Endothelial cell (in vitro differentiated cells): ENCODE measurements at regions not wholly inside any gene's neighbourhood (a gene's known extent, or its start where the extent isn't known, plus 50 kb on each side); places are given as distances from the start of the nearest gene placed in this dataset.

ENCODE experiments used
- DNase-seq: peaks from one replicate; pipeline ENCODE4 v3.0.0; 2021; ENCODE audit warnings: low spot score
- H3K27ac Mint-ChIP-seq: one replicate; pipeline ENCODE4 v1.8.0; 2021; ENCODE audit warnings: mixed read lengths, inconsistent platforms; ENCODE audit not compliant: unreplicated experiment
- H3K27me3 Mint-ChIP-seq: one replicate; pipeline ENCODE4 v1.8.0; 2021; ENCODE audit warnings: mild to moderate bottlenecking, moderate library complexity, mixed read lengths, inconsistent platforms; ENCODE audit not compliant: unreplicated experiment
- H3K36me3 Mint-ChIP-seq: one replicate; pipeline ENCODE4 v1.8.0; 2021; ENCODE audit warnings: mild to moderate bottlenecking, low read depth, mixed read lengths, inconsistent platforms; ENCODE audit not compliant: unreplicated experiment
- H3K4me1 Mint-ChIP-seq: one replicate; pipeline ENCODE4 v1.8.0; 2021; ENCODE audit warnings: mild to moderate bottlenecking, mixed read lengths, inconsistent platforms; ENCODE audit not compliant: unreplicated experiment
- H3K4me3 Mint-ChIP-seq: one replicate; pipeline ENCODE4 v1.8.0; 2021; ENCODE audit warnings: mild to moderate bottlenecking, mixed read lengths, inconsistent platforms; ENCODE audit not compliant: unreplicated experiment
- H3K9me3 Mint-ChIP-seq: one replicate; pipeline ENCODE4 v1.8.0; 2021; ENCODE audit warnings: mixed read lengths, inconsistent platforms; ENCODE audit not compliant: unreplicated experiment
- CTCF ChIP-seq: fragments of 200-600 bp; sonication (generic); IDR thresholded peaks from one replicate; pipeline ENCODE4 v1.5.0; 2021; ENCODE audit warnings: antibody characterized with exemption; ENCODE audit not compliant: unreplicated experiment

GRCh38 chr15:77817434-77817833 lies 184.7 kb upstream of the LINGO1 start:
- H3K4me1 Mint-ChIP-seq = peaks cover 4% of the 10 kb centered on the region
- TF ChIP-seq CTCF = no peak
- no peaks in the 10 kb centered on the region for H3K9me3 Mint-ChIP-seq
- no peak for DNase-seq
- H3K36me3 Mint-ChIP-seq = peaks cover 4% of the 10 kb centered on the region
- H3K27me3 Mint-ChIP-seq = peaks cover 19% of the 10 kb centered on the region
- H3K27ac Mint-ChIP-seq = no peak overlapping the region
- no peak overlapping the region for H3K4me3 Mint-ChIP-seq

DNA sequence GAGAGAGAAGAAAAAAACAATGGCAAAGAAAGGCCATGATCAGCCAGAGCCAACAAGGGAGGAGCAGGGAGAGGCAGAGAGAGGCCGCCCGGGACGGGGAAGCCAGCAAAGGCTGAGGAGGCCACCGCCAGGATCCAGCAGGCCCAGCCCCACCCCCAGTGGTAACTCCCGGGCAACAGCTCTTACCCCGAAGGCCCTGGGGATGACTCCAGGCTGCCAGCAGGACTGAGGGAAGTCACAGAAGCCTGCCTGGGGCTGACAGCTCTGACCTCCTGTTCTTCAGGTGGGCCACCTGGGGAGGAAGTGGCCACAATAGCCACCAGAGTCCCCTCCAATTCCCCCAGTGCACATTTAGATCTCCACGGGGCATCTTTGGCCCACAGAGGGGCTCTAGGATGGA lies 184.3 kb upstream of the LINGO1 start:
- no peak overlapping the region for H3K4me3 Mint-ChIP-seq
- peaks cover 4% of the 10 kb centered on the region for H3K36me3 Mint-ChIP-seq
- no peak for DNase-seq
- peaks cover 16% of the 10 kb centered on the region for H3K27me3 Mint-ChIP-seq
- no peaks in the 10 kb centered on the region for H3K9me3 Mint-ChIP-seq
- H3K4me1 Mint-ChIP-seq = peaks cover 4% of the 10 kb centered on the region
- TF ChIP-seq CTCF = no peak
- H3K27ac Mint-ChIP-seq = no peak overlapping the region

GRCh38 chr15:77815015-77815414 lies 182.3 kb upstream of the LINGO1 start:
- peaks cover 7% of the 10 kb centered on the region for H3K4me1 Mint-ChIP-seq
- no peak overlapping the region for H3K27ac Mint-ChIP-seq
- H3K27me3 Mint-ChIP-seq = peaks cover 7% of the 10 kb centered on the region
- no peak overlapping the region for H3K4me3 Mint-ChIP-seq
- H3K9me3 Mint-ChIP-seq = no peaks in the 10 kb centered on the region
- no peak for TF ChIP-seq CTCF
- H3K36me3 Mint-ChIP-seq = peaks cover 4% of the 10 kb centered on the region
- DNase-seq = no peak

DNA sequence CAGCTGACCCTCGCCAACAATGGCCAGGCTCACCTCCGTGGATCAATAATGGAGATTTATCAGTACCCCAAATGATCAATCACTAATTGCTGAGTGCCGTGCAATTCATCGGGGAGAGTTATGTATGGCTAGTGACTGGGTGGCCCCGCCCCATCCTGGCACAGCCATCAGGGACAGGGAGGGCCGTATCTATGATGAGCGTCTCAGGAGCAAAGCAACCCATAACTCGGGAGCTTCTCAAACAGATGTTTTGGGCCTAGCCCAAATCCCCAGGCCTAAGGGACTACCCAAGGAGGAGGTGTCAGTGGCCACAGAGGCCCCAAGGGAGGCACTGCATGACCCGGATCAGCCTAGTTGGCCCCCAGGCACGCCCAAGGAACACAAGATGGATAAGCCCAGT lies 180.0 kb upstream of the LINGO1 start:
- Mint-ChIP-seq H3K36me3 (peaks cover under 1% of the 10 kb centered on the region), H3K4me1 (peaks cover 15% of the 10 kb centered on the region), H3K9me3 (no peaks in the 10 kb centered on the region), H3K27ac (no peak overlapping the region), H3K27me3 (peaks cover 4% of the 10 kb centered on the region), H3K4me3 (no peak overlapping the region)
- no peak for DNase-seq
- TF ChIP-seq CTCF = no peak

- Mint-ChIP-seq H3K9me3 (no peaks in the 10 kb centered on the region), H3K4me3 (no peak overlapping the region), H3K27me3 (no peaks in the 10 kb centered on the region), H3K36me3 (no peaks in the 10 kb centered on the region), H3K27ac (no peak overlapping the region), H3K4me1 (peaks cover 20% of the 10 kb centered on the region)
- no peak for DNase-seq
- TF ChIP-seq CTCF = no peak
These were observed 178.6 kb upstream of the LINGO1 start for GRCh38 chr15:77811270-77811669.
